ENCODE measurements at regions not wholly inside any gene's neighbourhood (a gene's known extent, or its start where the extent isn't known, plus 50 kb on each side); places are given as distances from the start of the nearest gene placed in this dataset.

GRCh38 chrX:150306002-150306401, 57.1 kb upstream of the MAMLD1 start:
- TF ChIP-seq, protein P1, sequence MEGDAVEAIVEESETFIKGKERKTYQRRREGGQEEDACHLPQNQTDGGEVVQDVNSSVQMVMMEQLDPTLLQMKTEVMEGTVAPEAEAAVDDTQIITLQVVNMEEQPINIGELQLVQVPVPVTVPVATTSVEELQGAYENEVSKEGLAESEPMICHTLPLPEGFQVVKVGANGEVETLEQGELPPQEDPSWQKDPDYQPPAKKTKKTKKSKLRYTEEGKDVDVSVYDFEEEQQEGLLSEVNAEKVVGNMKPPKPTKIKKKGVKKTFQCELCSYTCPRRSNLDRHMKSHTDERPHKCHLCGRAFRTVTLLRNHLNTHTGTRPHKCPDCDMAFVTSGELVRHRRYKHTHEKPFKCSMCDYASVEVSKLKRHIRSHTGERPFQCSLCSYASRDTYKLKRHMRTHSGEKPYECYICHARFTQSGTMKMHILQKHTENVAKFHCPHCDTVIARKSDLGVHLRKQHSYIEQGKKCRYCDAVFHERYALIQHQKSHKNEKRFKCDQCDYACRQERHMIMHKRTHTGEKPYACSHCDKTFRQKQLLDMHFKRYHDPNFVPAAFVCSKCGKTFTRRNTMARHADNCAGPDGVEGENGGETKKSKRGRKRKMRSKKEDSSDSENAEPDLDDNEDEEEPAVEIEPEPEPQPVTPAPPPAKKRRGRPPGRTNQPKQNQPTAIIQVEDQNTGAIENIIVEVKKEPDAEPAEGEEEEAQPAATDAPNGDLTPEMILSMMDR (IDR thresholded peaks at IDR 0.05), result no peak
- TF ChIP-seq POLR2A (IDR thresholded peaks at IDR 0.05), result no peak

Measured in right lobe of liver (tissue), 4 donors.